RWPE2 (cell line): ENCODE measurements at regions not wholly inside any gene's neighbourhood (a gene's known extent, or its start where the extent isn't known, plus 50 kb on each side); places are given as distances from the start of the nearest gene placed in this dataset.

Experiments
- ATAC-seq: fragments of 200-7000 bp; cut with Tn5 transposase; 3 replicates; pipeline ENCODE4 v1.9.1; 2021; ENCODE audit warnings: low read depth
- DNase-seq: peaks from one replicate; pipeline ENCODE4 v3.0.0-alpha.2; 2020; ENCODE audit warnings: low spot score
- H3K27ac ChIP-seq: fragments of 450-650 bp; 2 replicates; pipeline ENCODE4 v1.5.1; 2017; ENCODE audit warnings: mild to moderate bottlenecking; ENCODE audit not compliant: poor library complexity, severe bottlenecking
- H3K27me3 ChIP-seq: fragments of 250-450 bp; sonication (Bioruptor Pico); 2 replicates; pipeline ENCODE4 v1.5.1; 2021; ENCODE audit warnings: mild to moderate bottlenecking, moderate library complexity; ENCODE audit not compliant: insufficient read depth, poor library complexity, severe bottlenecking
- H3K36me3 ChIP-seq: fragments of 250-450 bp; sonication (Bioruptor Pico); 2 replicates; pipeline ENCODE4 v1.5.1; 2020; ENCODE audit warnings: low read depth, mild to moderate bottlenecking, moderate library complexity
- H3K4me1 ChIP-seq: fragments of 250-450 bp; sonication (Bioruptor Pico); 2 replicates; pipeline ENCODE4 v1.5.1; 2021; ENCODE audit warnings: mild to moderate bottlenecking, moderate library complexity; ENCODE audit not compliant: insufficient read depth, poor library complexity, severe bottlenecking
- H3K4me3 ChIP-seq: fragments of 250-450 bp; sonication (Bioruptor Pico); 2 replicates; pipeline ENCODE4 v1.5.1; 2021; ENCODE audit warnings: mild to moderate bottlenecking, moderate library complexity; ENCODE audit not compliant: severe bottlenecking
- H3K9me3 ChIP-seq: fragments of 250-450 bp; sonication (Bioruptor Pico); 2 replicates; pipeline ENCODE4 v1.5.1; 2021; ENCODE audit warnings: mild to moderate bottlenecking, moderate library complexity; ENCODE audit not compliant: severe bottlenecking
- CTCF ChIP-seq: fragments of 450-650 bp; IDR thresholded peaks from one replicate; pipeline ENCODE4 v1.5.1; 2017; ENCODE audit warnings: mild to moderate bottlenecking, moderate library complexity; ENCODE audit not compliant: poor library complexity, severe bottlenecking

- H3K9me3 ChIP-seq = no peaks in the 10 kb centered on the region
Measured at GRCh38 chr21:41669533-41669830, 97.4 kb downstream of the RIPK4 start.

DNA sequence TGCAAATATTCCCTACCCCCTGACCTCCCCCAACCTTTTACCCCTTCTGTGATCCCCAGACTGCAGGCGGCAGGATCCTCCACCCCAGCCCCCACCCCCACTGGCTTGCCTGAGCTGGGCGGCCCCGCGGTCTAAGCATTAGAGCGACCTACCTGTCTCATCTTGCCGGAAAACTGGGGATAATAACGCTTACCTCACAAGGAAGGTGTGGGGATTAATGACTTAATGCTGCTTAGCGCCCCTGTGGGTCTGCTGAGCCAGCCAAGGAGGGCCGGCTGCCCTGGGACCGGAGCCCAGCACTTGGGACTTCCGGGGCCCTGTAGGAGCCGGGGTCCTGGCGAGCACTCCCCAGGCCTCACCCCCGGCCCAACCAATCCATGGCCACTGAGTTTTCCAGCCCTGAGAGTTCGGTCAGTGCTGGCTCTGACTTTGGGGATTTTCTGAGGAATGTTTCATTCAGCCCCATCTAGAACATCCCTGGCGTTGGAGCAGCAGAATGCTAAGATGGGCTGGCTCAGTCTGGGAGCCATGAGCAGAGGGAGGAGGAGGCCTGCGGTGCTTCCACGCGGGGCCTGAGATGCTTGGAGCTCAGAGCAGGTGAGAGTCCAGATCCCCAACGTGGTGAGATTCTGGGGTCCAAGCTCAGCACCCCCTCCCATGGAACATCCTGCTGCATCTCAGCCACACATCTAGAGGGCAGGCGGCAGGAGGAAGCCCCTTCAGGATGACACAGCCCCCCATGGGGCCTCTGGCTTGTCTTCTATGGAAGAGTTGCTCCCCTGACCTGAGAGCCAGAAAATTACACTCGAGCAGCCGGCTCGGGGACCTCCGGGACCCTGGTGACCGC, 97.9 kb downstream of the RIPK4 start:
- Histone ChIP-seq H3K27me3 (no peaks in the 10 kb centered on the region), H3K27ac (no peak overlapping the region), H3K9me3 (no peaks in the 10 kb centered on the region), H3K4me3 (no peak overlapping the region), H3K4me1 (peaks cover 11% of the 10 kb centered on the region), H3K36me3 (no peaks in the 10 kb centered on the region)
- no peak for TF ChIP-seq CTCF
- DNase-seq (no peak), ATAC-seq (no peak)

More at GRCh38 chr21:41669533-41669830, 97.4 kb downstream of the RIPK4 start:
- no peaks in the 10 kb centered on the region for H3K27me3 ChIP-seq
- DNase-seq = no peak
- H3K27ac ChIP-seq = no peak overlapping the region
- H3K4me1 ChIP-seq = peaks cover 8% of the 10 kb centered on the region
- ATAC-seq = no peak
- H3K4me3 ChIP-seq = no peak overlapping the region
- TF ChIP-seq CTCF = no peak
- H3K36me3 ChIP-seq = no peaks in the 10 kb centered on the region

GRCh38 chr21:41668051-41668541, 98.8 kb downstream of the RIPK4 start:
- H3K27me3 ChIP-seq = no peaks in the 10 kb centered on the region

GRCh38 chr21:41667136-41667535, 99.7 kb downstream of the RIPK4 start:
- no peaks in the 10 kb centered on the region for H3K9me3 ChIP-seq
- peaks cover 11% of the 10 kb centered on the region for H3K4me1 ChIP-seq
- no peak for TF ChIP-seq CTCF
- no peaks in the 10 kb centered on the region for H3K36me3 ChIP-seq
- H3K27ac ChIP-seq = no peak overlapping the region
- DNase-seq (no peak), ATAC-seq (no peak)
- no peak overlapping the region for H3K4me3 ChIP-seq
- no peaks in the 10 kb centered on the region for H3K27me3 ChIP-seq

More at GRCh38 chr21:41668051-41668541, 98.8 kb downstream of the RIPK4 start:
- no peak for TF ChIP-seq CTCF
- H3K9me3 ChIP-seq = no peaks in the 10 kb centered on the region
- no peak for DNase-seq
- no peak for ATAC-seq
- peaks cover 11% of the 10 kb centered on the region for H3K4me1 ChIP-seq
- no peaks in the 10 kb centered on the region for H3K36me3 ChIP-seq
- H3K4me3 ChIP-seq = no peak overlapping the region
- no peak overlapping the region for H3K27ac ChIP-seq

GRCh38 chr21:41666641-41667081, 100.2 kb downstream of the RIPK4 start:
- H3K27me3 ChIP-seq = no peaks in the 10 kb centered on the region
- no peak for ATAC-seq
- H3K4me3 ChIP-seq = no peak overlapping the region

More at GRCh38 chr21:41666641-41667081, 100.2 kb downstream of the RIPK4 start:
- Histone ChIP-seq H3K4me1 (peaks cover 11% of the 10 kb centered on the region), H3K36me3 (no peaks in the 10 kb centered on the region), H3K27ac (no peak overlapping the region), H3K9me3 (no peaks in the 10 kb centered on the region)
- no peak for TF ChIP-seq CTCF
- no peak for DNase-seq
